Thoracic aorta (tissue), 2 donors: ENCODE measurements at regions not wholly inside any gene's neighbourhood (a gene's known extent, or its start where the extent isn't known, plus 50 kb on each side); places are given as distances from the start of the nearest gene placed in this dataset.

ENCODE experiments used
- ATAC-seq: fragments of 150-250 bp; one replicate; pipeline ENCODE4 v1.8.0; 2017; ENCODE audit warnings: low read depth; ENCODE audit not compliant: insufficient number of reproducible peaks, low FRiP score
- DNase-seq: peaks from one replicate; pipeline ENCODE4 v3.0.0-alpha.2; 2020; ENCODE audit warnings: low spot score
- H3K27ac ChIP-seq, 2 donors: fragments of 200-600 bp; sonication (generic); 1 replicate in 1 of 2; 2 replicates in 1 of 2; pipeline ENCODE4 v1.5.1; 2016; ENCODE audit warnings: mild to moderate bottlenecking in 2 of 2, moderate library complexity in 2 of 2
- H3K27me3 ChIP-seq: fragments of 200-600 bp; sonication (generic); replicated peaks from 2 replicates; pipeline ENCODE4 v1.6.0; 2016; ENCODE audit warnings: mild to moderate bottlenecking; ENCODE audit not compliant: insufficient read depth
- H3K36me3 ChIP-seq: fragments of 200-600 bp; sonication (generic); one replicate; pipeline ENCODE4 v1.5.1; 2016
- H3K4me1 ChIP-seq, 2 donors: fragments of 200-600 bp; sonication (generic); 1 replicate in 1 of 2; 2 replicates in 1 of 2; pipeline versions ENCODE4 v1.5.1 to v1.6.0; 2016; ENCODE audit warnings: low read depth in 2 of 2, mild to moderate bottlenecking in 1 of 2; ENCODE audit not compliant: control insufficient read depth in 1 of 2
- H3K4me3 ChIP-seq: fragments of 200-600 bp; sonication (generic); 2 replicates; pipeline ENCODE4 v1.5.1; 2016; ENCODE audit warnings: mild to moderate bottlenecking
- H3K9me3 ChIP-seq: fragments of 200-600 bp; sonication (generic); 2 replicates; pipeline ENCODE4 v1.5.1; 2016
- CTCF ChIP-seq: fragments of 200-600 bp; sonication (generic); IDR thresholded peaks from one replicate; pipeline ENCODE4 v1.5.1; 2019; ENCODE audit warnings: antibody characterized with exemption

GRCh38 chr4:67332627-67333026 lies 212.7 kb downstream of the CENPC start:
- no peak overlapping the region for H3K4me3 ChIP-seq
- H3K27me3 ChIP-seq, result no peaks in the 10 kb centered on the region
- TF ChIP-seq CTCF, result no peak
- no peak for ATAC-seq
- no peaks in the 10 kb centered on the region for H3K4me1 ChIP-seq
- DNase-seq, result no peak
- H3K9me3 ChIP-seq, result no peaks in the 10 kb centered on the region
- no peak overlapping the region for H3K27ac ChIP-seq
- no peaks in the 10 kb centered on the region for H3K36me3 ChIP-seq

- no peaks in the 10 kb centered on the region for H3K4me1 ChIP-seq
- no peak for ATAC-seq
- no peaks in the 10 kb centered on the region for H3K36me3 ChIP-seq
- H3K27ac ChIP-seq, result no peak overlapping the region
- H3K27me3 ChIP-seq, result no peaks in the 10 kb centered on the region
- TF ChIP-seq CTCF, result no peak
- H3K4me3 ChIP-seq, result no peak overlapping the region
- H3K9me3 ChIP-seq, result no peaks in the 10 kb centered on the region
- DNase-seq, result no peak
Observed at GRCh38 chr4:67328393-67328792, 216.9 kb downstream of the CENPC start.

GRCh38 chr4:67328018-67328278 lies 217.4 kb downstream of the CENPC start:
- no peak for ATAC-seq
- no peaks in the 10 kb centered on the region for H3K36me3 ChIP-seq
- TF ChIP-seq CTCF, result no peak
- H3K9me3 ChIP-seq, result no peaks in the 10 kb centered on the region
- H3K27me3 ChIP-seq, result no peaks in the 10 kb centered on the region
- no peaks in the 10 kb centered on the region for H3K4me1 ChIP-seq
- H3K4me3 ChIP-seq, result no peak overlapping the region
- no peak for DNase-seq
- no peak overlapping the region for H3K27ac ChIP-seq

GRCh38 chr4:67327245-67328017 lies 217.9 kb downstream of the CENPC start:
- peak; percentile 60 for ATAC-seq
- no peak overlapping the region for H3K27ac ChIP-seq

GRCh38 chr4:67325791-67326190 lies 219.5 kb downstream of the CENPC start:
- H3K4me1 ChIP-seq, result no peaks in the 10 kb centered on the region

More at GRCh38 chr4:67327245-67328017, 217.9 kb downstream of the CENPC start:
- Histone ChIP-seq H3K36me3 (no peaks in the 10 kb centered on the region), H3K4me1 (no peaks in the 10 kb centered on the region), H3K9me3 (no peaks in the 10 kb centered on the region), H3K27me3 (no peaks in the 10 kb centered on the region), H3K4me3 (no peak overlapping the region)
- no peak for DNase-seq
- TF ChIP-seq CTCF, result peak; percentile 73

More at GRCh38 chr4:67325791-67326190, 219.5 kb downstream of the CENPC start:
- Histone ChIP-seq H3K27ac (no peak overlapping the region), H3K4me3 (no peak overlapping the region), H3K9me3 (no peaks in the 10 kb centered on the region), H3K27me3 (no peaks in the 10 kb centered on the region), H3K36me3 (no peaks in the 10 kb centered on the region)
- TF ChIP-seq CTCF, result no peak
- ATAC-seq (no peak), DNase-seq (no peak)
